ENCODE measurements at regions not wholly inside any gene's neighbourhood (a gene's known extent, or its start where the extent isn't known, plus 50 kb on each side); places are given as distances from the start of the nearest gene placed in this dataset.
"Not testable (repeated sequence)": the region's sequence is repeated elsewhere in the genome, so short reads cannot be mapped to it uniquely, and the experiment has no call there.

DNA sequence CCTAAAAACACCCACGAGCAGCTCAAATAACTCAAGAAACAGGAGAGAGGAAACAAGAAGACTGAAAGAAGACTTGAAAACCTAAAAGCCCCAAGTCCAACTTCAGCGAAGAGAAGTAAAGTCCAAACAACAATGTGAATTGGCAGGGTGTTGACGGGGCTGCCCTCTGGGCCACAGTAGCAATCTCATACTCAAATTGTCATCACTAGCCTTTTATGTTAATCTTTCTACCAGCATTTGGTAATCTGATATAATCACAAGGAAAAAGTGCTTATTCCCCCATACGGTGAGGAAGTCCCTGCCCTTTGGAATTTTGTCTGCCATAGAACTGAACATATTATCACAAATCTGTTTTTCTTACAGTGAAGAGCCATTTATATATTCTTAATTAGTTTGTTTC is 51.5 kb upstream of the IFNE start:
- DNase-seq: no peak

DNA sequence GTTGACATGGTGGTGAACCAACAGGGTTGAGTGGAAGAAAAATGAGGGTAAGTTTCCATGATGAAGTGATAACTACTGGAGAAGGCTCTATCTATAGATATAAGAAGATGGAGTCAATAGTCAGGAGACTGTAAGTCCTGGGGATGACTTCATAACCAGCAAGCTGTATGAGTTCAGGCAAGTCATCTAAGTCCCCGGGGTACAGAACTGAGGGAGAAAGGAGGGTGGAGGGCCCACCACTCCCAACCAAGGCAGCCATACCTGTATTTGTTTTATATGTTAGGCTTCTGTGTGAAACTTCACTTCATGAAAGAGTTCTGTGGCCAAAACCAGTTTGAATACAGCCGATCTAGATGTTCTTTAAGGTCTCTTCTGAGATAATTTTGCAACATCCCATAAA is 53.3 kb upstream of the IFNE start:
- DNase-seq: no peak

DNA sequence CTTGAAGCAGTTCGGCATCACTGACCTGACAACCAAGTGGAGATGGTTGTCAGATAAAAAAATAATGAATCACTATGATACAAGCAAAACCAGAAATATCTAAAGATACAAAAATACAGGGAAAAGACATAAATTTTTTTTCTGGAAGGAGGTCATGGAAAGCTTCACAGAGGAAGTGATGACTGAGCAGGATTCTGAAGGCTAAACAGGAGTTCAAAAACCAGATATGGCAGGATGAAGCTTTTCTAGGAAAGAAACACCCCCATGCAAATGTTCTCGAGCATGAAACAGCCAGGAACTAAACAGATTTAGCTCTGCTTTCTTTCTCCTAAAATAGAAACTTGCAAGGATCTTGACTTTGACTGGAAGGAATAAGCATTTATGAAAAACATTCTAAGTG is 60.7 kb upstream of the IFNE start:
- DNase-seq: no peak

DNA sequence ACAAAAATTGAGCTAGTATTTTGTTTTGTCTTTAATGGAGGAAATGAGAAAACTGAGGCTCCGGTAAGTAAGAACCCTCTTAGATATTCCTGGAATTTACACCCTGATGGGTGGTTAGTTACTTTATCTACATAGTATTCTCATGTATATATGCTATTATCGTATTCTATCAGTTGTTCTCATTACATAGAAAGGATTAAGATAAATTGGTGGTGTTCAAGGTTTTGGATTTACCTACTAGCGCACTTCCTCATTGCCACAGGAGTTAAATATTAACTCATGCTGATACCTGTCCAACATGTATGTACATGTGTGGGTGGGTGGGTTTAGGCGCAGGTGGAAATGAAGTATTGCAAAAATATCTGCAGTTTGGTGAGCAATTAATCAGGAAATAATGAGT is 61.1 kb upstream of the IFNE start:
- no peak for DNase-seq

DNA sequence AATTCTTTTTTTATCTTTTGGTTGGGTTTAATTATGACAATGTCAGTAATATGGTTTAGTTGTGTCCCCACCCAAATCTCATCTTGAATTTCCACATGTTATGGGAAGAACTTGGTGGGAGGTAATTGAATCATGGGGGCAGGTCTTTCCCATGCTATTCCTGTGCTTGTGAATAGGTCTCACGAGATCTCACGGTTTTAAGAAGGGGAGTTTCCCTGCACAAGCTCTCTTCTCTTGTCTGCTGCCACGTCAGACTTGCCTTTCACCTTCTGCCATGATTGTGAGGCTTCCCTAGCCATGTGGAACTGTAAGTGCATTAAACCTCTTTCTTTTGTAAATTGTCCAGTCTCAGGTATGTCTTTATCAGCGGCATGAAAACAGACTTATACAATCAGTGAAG is 61.7 kb upstream of the IFNE start:
- DNase-seq: not testable (repeated sequence)

DNA sequence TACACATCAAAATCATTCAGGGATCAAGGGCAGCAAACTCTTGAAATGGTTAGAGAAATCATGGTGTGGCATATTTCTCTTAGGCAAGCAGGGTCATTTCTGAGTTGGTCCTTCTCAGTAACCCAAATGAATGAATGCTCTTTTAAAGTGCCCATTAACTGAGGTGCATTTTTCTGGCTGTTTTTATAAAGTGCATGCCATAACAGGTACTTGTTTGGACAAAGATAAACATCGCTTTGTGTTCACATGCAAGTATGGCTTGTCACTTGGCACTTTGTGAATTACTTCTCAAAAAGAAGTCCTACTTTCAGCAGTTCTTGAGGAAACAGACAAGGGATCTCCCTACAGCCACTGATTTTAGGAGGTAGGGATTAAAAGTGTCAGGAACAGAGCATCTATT is 64.8 kb upstream of the IFNE start:
- no peak for DNase-seq

DNA sequence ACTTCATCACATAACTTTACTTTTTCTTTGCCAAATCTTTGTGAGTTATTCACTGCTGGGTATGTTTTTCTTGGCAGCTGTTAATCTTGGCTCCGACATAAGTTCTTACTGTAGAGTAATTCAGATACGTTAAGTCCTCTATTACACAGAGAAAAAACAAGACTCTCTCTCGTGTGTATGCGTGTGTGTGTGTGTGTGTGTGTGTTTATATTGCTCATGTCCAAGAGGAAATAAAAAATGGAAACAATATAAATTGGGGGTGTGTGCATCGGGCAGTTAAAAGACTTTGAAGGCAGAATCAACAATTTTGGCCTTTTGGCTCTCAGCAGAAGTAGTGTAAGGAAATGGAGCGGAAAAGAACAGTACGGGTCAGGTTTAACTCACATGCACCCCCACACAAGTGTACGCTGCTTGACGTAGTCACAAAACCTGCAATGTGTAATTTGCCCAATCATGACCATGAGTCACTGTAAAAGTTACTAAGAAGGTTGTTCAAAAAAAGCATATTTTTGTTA is 67.2 kb upstream of the IFNE start:
- DNase-seq: no peak

DNA sequence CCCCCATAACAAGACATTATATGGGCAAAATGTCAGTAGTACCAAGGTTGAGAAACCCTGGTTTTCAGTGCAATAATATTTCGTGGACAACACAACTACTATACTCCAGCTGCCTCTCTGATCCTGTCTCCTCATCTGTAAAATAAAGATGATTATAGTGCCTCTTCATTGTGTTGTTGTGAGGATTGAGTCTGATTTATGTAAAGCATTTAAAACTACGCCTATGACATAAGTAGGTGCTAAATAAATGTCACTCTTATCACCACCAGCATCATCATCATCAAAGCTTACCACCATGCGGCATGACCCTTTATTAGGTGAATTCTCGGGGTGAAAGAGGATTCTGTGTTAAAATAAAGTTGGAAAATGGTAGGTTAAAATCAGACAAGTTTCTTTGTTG is 67.8 kb upstream of the IFNE start:
- DNase-seq: no peak

DNA sequence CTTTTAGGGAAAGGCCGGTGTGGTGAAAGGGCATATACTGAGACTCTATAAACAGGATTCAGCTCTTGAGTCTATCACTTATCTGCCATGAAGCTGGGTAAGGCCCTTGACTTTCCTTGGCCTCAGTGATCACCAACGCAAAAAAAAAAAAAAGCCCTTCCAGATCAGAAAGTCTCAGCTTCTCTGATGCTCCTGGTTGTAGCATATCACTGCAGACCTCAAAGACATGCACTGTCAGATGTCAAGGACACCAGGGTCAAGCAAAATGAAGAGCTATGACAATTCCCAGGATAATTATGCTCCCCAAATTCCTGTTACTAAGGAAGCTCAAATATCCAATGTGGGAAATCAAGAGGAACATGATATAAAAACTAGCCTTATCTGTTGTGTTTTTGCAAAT is 68.3 kb upstream of the IFNE start:
- no peak for DNase-seq

DNA sequence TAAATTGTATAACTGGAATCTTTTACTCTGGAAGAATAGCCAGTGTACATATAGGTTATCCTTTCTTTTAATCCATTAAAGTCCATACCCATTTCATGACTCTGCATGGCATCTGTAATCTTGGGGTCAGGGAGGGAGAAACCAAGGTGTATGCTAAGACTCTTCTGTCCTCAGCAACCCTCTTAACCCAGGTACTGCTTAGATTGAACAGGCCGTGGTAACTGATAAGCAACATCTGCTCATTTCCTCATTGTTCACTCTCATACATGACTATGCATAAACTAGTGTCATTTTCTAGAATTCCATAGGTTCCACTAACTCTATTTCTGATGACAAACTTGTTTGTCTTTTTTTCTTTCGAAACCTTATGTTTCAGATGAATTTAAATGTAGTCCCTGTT is 69.3 kb upstream of the IFNE start:
- no peak for DNase-seq

DNA sequence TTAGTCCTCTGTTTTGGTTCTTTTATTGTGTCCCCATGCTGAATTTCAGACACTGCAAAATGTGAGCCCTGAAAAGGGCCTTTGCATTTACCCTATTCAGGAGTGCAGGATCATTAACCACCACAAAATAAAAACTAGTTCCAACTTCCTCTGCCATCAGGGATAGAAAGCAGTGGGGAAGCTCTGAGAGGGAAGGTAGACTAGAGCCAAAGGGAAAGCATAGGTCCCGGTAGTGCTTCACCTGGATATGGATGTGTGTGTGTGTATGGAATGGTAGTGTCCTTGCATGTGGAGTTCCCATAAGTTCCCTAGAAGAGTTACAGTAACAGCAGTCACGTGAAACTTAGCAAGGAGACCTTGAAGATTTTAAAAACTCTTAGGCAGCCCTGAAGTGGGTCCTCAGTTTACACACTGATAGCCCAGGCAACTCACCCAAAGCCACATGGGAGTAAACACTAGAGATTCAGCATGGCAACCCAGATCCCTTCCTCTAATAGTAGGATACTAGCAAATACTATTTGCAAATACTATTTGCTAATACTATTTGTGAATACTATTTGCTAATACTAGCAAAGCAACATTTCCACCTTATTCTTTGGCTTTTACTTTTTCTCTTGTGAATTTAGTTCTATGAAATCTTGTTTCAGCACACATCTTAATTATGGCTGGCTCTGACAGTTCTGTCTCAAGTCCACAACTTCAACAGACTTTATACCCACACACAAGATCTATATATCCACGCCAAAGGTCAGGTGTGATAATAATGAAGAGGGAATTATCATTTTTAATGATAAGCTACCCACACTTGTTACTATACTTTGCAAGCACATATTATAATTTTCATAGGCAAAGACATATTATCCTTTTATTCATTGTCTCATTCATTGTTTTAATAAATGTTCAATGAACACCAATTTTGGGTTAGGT is 70.4 kb upstream of the IFNE start:
- no peak for DNase-seq

DNA sequence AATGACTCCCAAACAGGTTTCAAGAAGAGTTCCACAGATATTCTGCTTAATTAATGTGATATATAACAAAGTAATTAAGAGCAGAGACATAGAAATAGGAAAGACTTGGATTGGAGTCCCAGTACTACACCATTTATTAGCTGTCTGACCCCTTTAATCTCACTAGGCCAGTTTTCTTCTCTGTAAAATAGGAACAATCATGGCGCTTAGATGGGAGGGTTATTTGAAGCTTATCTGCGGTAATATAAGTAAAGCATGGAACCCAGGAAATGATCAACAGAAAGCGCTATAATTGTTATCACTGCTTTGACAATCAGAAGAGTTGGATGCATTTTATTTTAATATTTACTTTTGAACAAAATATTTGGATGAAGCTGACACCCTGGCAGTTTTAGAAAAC is 71.3 kb upstream of the IFNE start:
- DNase-seq: no peak

DNA sequence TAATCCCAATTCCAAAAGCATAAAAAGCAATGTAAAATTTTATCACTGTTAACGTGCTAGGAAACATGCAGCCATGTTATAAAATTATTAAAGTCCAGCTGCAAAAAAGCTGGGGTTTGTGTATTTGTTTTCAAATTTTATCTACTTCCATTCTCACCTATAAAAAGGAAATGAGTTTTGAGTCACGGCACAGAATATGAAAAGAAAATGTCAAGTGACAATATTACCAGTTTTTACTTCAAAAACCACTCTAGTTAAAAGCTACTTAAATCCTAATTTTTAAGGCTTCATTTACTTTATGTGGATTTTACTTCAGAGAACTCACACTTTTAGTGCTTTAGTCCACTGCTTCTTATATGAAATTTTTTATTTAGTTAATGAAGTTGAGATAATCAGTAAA is 72.7 kb upstream of the IFNE start:
- no peak for DNase-seq

DNA sequence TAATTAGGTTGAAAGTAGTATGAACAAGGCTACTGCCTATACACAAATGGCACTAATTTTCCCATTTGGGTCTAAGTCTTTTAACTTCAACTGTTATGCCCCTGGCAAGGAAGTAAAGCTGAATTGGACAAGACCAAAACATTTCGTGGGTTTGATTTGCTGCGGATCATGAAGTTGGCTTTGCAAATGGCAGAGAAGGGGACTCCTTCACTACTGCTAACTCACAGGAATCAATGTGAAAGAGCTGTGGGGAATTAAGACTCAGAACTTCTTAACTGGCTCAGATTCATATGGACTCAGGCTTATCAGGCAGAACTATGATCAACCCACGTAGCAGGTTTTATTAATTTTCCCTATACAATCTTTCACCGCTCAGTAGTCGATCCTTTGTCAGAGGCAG is 73.8 kb upstream of the IFNE start:
- no peak for DNase-seq

DNA sequence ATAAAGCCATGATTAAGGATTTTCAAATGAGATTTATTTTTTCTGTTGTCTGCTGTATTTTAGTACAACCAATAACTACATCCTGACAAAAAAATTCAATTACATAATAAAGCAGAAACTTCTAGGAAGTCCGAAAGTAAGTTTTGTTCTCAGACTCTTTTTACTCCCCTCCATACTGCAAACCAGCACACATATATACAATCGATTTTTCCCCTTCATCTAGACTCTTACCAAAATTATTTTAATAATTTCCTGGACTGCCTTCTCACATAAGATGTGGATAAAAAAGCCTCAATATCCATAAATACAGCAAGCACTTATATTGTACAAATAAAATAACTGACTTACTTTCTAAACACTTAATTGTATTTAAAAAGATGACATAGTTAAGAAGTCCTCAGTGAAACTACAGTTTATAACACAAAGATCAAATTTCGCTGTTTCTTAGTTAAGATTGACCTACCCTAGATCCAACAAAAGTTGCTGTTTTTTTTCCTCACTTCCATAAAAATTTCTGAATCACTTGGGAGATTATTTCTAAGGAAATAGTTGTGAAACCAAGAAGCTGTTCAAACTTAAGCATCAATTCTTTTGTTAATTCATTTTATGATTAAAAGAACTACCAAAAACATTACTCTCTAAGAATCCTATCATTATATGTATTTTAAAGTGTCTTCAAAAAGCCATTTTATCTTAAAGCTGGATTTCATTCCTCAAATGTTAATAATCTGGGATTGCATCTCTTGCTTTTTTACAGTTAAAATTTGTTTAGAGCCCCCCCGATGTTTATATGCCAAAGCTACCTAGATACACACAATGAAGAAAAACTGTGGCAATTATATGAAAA is 74.7 kb upstream of the IFNE start:
- no peak for DNase-seq

DNA sequence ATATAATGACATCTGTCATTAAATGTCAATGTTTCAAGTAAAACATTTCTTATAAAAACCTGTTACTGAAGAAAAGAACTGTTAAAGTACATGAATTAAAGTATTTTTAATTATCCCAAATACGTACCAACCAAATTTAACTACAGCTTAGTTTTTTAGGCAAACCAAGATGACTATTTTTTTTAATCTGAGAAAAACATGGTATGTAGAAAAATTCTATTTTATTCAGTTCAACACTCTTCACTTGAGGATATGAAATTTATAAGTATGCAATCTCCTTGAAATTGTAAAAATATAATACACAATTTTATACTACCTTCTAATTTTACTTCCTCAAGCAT is 75.3 kb upstream of the IFNE start:
- no peak for DNase-seq

DNA sequence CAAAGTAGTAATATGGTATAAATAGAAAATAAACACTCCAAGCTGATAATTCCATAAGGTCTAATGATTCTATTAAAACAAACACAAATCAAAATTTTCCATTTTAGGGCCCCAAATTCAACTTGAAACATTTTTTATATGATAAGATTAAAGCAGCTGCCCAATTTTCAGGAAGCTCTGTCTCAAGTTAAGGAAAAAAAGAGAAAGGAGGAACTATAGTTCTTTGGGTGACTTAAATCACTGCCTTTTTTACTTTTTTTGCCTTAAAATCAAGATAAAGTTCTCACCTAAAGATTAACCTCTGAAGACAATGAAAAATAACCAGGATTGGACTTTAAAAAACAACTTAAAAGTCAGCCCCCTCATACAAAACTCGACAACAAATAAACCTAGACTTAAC is 76.0 kb upstream of the IFNE start:
- DNase-seq: no peak

DNA sequence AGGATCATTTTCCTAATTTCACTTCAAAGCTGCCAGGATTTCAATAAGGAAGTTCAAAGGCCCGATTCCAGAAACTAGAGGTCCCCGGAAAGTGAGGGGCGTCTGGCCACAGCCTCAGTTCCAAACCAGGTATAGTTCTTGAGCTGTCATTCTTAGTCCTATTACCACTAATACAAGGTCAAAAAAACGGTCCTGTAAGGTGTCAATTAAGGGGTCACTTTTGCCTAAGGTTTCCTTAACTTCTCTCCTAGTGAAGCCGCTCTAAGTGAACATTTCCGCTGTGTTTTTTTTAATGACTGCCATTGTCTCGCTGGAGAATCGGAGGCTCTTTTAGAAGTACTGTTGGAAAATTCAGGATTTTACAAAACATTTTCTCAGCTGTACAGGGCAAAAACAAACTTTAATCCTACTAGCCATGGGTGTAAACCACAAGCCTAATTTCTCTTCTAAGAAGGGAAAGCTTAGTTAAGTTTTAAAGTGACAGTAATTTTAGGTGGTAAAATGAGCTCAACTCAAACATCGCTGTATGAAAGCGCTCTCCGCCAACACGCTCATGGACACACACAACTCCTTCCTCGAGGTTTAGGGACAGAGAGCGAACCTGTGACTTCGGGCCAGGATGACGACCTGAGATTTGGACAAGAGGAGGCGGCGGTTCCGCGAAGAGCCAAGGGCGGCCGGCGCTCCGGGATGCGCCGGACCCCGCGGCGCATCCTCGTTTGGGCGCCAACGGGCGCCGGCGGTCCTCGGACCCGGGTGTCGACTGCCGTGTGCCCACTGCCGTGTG is 76.7 kb upstream of the IFNE start:
- DNase-seq: peak in 1 of 2 experiments; percentile 14

DNA sequence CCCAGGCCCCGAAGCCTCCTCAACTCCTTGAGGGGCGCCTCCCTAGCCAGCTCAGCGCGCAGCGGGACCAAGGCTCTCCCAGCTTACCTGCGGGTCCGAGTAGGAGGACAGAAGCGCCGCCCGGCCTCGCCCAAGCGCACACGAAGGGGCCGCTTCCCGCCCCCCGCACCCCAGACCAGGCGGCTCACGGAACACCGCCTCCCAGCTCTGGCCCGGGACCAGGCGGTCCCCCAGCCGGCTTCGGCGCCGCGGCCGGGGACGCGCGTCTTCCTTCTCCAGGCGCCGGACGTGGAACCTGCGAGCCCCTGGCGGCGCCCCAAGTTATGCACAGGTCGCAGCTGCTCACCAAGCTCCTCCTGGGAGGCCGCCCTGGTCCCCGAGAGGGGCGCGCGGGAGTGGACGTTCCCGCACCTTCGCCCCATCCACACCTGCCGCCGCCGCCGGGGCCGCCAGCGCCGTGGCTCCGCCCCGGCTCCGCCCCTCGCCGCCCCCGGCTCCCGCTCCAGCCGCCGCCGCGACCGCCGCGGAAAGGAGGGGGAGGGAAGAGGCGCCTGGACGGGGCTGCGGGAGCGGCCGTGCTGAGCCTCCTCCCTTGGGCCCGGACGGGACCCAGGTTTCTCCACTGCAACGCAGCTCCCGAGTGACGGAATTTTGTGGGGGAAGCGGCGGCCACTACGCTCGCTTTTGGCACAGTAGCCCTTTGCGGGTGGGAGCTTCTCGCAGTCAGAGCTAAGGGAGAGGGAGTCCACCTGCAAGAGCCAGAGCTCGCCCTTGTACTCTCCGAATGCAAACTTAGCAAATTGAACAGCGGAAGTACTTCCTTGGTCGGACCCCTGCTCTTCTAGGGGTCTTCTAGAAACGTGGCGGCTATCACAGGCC is 77.5 kb upstream of the IFNE start:
- peak; percentile 45 to 54 for DNase-seq

DNA sequence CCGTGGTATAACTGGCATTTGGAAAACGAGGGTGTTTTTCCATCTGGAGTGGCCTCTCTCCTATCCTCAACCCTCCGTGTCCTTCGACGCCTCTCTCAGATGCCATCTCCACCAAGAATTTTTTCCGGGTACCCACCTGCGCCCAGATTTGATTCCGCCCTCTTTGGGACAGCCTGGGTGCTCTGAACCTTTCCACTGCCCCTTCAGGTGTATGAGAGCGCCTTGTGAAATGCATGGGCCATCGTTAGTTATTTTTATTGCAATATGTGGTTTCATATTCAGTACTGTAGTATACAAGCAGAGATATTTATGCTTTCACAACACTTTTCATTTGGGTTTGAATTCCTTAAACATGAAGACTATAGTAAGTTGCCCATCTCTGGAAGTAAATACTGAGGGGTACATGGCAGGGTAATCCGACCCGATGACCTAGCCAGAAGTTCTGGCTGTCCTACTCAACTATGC is 78.2 kb upstream of the IFNE start:
- no peak for DNase-seq

DNA sequence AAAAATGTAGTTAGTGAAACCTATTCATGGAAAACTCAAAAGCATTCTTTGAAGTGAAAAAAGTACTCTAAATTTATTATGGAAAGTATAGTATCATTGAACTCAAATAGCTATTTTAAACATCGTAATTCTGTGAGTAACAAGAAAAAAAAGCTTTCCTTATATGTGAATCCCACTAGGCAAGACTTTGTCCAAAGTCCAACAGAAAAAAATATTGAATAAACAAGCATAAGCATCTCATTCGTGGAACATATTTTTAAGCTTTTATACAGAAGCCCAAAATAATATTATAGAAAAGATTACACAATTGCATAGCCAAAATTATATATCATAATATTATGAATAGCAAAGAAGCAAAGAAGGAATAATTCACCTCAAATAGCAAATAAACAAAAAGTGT is 79.4 kb upstream of the IFNE start:
- no peak for DNase-seq

DNA sequence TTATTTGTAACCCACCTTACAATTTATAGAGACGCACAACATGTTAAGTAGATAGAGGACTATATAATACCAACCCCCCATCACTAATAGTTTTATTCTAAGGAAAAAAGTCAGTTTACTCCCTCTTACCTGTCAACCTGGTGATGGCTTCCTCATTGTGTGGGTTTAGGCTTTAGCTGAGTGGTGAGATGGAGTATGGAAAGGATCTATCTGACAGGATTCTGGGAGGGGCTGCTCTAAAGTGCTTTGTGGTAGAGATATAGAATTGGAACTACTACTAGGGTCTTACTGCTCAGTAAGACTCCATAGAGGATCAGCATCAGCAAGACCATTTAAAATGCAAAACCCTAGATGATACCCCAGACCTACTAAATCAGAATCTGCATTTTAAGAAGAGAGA is 82.1 kb upstream of the IFNE start:
- no peak for DNase-seq
